ENCODE measurements at regions not wholly inside any gene's neighbourhood (a gene's known extent, or its start where the extent isn't known, plus 50 kb on each side); places are given as distances from the start of the nearest gene placed in this dataset.

DNA sequence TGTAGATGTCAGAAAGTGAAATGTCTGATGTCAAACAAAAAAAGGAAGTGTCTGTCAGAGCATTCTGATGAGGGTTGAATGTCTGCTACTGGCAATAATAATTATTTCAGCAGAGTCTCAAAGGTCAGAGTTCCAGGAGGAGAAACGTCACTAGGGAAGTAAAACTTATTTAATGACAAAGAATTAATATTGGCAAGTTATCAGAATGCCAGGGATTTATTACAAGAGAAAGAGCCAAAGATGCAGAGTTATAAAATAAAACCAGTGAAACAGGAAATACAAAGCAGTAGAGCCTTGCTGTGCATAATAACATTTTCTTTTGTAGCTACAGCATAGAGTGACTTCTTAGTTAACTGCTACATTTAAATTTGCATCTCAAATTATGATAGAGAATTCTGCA lies 504.0 kb upstream of the LRRC4C start:
- Histone ChIP-seq H3K27me3 (ENCODE audit: control insufficient read depth in 2 of 2, insufficient read depth in 2 of 2, low read length in 2 of 2) (no peaks in the 10 kb centered on the region), H3K79me2 (ENCODE audit: insufficient read depth, low read length) (no peaks in the 10 kb centered on the region), H2AFZ (ENCODE audit: insufficient read depth, low read depth, low read length, poor library complexity, severe bottlenecking) (no peak overlapping the region), H3K4me3 (replicated peaks in 1 of 3; ENCODE audit: low read depth in 2 of 3, low read length in 3 of 3) (no peak overlapping the region), H3K27ac (ENCODE audit: low read depth in 1 of 2, low read length in 2 of 2) (no peak overlapping the region), H4K20me1 (ENCODE audit: insufficient read depth, low read length) (no peaks in the 10 kb centered on the region), H3K4me1 (ENCODE audit: control insufficient read depth in 1 of 2, insufficient read depth in 2 of 2, low read length in 2 of 2) (no peaks in the 10 kb centered on the region), H3K4me2 (replicated peaks; ENCODE audit: extremely low read depth, low read length, poor library complexity, severe bottlenecking) (no peak overlapping the region), H3K36me3 (replicated peaks in 1 of 2; ENCODE audit: control insufficient read depth in 1 of 2, insufficient read depth in 2 of 2, low read length in 2 of 2) (no peaks in the 10 kb centered on the region), H3K9ac (ENCODE audit: insufficient read depth, low read length, poor library complexity, severe bottlenecking) (no peak overlapping the region), H3K9me3 (replicated peaks in 1 of 2; ENCODE audit: control insufficient read depth in 1 of 2, insufficient read depth in 1 of 2, low read length in 2 of 2) (no peaks in the 10 kb centered on the region)
- intact Hi-C loops (cut with micrococcal nuclease): no loop called here
- Mint-ChIP-seq H3K27ac (no peak overlapping the region), H3K27me3 (ENCODE audit: low read depth in 3 of 3) (no peaks in the 10 kb centered on the region), H3K9me3 (peaks cover 0 to 19% (median 5%) of the 10 kb centered on the region in 7 donors), H3K36me3 (no peaks in the 10 kb centered on the region), H3K4me3 (no peak overlapping the region), H3K4me1 (no peaks in the 10 kb centered on the region)
- no peak for DNase-seq
- WGBS (ENCODE audit: insufficient coverage): no CpG with 5 or more reads among the region's 1 CpG
- TF ChIP-seq, protein P1, sequence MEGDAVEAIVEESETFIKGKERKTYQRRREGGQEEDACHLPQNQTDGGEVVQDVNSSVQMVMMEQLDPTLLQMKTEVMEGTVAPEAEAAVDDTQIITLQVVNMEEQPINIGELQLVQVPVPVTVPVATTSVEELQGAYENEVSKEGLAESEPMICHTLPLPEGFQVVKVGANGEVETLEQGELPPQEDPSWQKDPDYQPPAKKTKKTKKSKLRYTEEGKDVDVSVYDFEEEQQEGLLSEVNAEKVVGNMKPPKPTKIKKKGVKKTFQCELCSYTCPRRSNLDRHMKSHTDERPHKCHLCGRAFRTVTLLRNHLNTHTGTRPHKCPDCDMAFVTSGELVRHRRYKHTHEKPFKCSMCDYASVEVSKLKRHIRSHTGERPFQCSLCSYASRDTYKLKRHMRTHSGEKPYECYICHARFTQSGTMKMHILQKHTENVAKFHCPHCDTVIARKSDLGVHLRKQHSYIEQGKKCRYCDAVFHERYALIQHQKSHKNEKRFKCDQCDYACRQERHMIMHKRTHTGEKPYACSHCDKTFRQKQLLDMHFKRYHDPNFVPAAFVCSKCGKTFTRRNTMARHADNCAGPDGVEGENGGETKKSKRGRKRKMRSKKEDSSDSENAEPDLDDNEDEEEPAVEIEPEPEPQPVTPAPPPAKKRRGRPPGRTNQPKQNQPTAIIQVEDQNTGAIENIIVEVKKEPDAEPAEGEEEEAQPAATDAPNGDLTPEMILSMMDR (IDR thresholded peaks at IDR 0.05): no peak

DNA sequence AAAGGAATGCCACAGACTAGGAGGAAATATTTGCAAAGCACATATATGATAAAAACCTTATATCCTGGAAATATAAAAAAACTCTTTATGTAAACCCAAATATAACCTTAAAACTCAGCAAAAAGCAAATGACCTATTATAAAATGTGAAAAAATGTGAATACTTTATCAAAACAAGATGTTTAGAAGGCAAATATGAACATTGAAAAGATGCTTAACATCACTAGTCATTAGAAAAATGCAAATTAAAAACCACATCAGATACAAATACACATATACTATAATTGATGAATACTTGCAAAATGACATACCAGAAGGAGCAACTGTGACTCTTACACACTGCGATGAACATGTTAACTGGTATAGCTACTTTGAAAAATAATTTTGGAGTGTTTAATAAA lies 511.2 kb upstream of the LRRC4C start:
- H2AFZ ChIP-seq (ENCODE audit: insufficient read depth, low read depth, low read length, poor library complexity, severe bottlenecking): no peak overlapping the region
- no peaks in the 10 kb centered on the region for H3K36me3 Mint-ChIP-seq
- no peak overlapping the region for H3K9ac ChIP-seq (ENCODE audit: insufficient read depth, low read length, poor library complexity, severe bottlenecking)
- WGBS (ENCODE audit: insufficient coverage): no CpG with 5 or more reads among the region's 1 CpG
- no peak overlapping the region for H3K4me3 Mint-ChIP-seq
- H3K27ac ChIP-seq (ENCODE audit: low read depth in 1 of 2, low read length in 2 of 2): no peak overlapping the region
- no peaks in the 10 kb centered on the region for H3K36me3 ChIP-seq (replicated peaks in 1 of 2; ENCODE audit: control insufficient read depth in 1 of 2, insufficient read depth in 2 of 2, low read length in 2 of 2)
- no peaks in the 10 kb centered on the region for H3K27me3 ChIP-seq (ENCODE audit: control insufficient read depth in 2 of 2, insufficient read depth in 2 of 2, low read length in 2 of 2)
- no peaks in the 10 kb centered on the region for H4K20me1 ChIP-seq (ENCODE audit: insufficient read depth, low read length)
- H3K4me1 Mint-ChIP-seq: no peaks in the 10 kb centered on the region
- intact Hi-C loops (cut with micrococcal nuclease): no loop called here
- no peak overlapping the region for H3K27ac Mint-ChIP-seq
- TF ChIP-seq, protein P1 (IDR thresholded peaks at IDR 0.05): no peak
- peaks cover 0 to 5% (median 3%) of the 10 kb centered on the region in 7 donors for H3K9me3 Mint-ChIP-seq
- H3K4me1 ChIP-seq (ENCODE audit: control insufficient read depth in 1 of 2, insufficient read depth in 2 of 2, low read length in 2 of 2): no peaks in the 10 kb centered on the region
- H3K79me2 ChIP-seq (ENCODE audit: insufficient read depth, low read length): no peaks in the 10 kb centered on the region
- DNase-seq: no peak
- no peaks in the 10 kb centered on the region for H3K9me3 ChIP-seq (replicated peaks in 1 of 2; ENCODE audit: control insufficient read depth in 1 of 2, insufficient read depth in 1 of 2, low read length in 2 of 2)
- no peak overlapping the region for H3K4me2 ChIP-seq (replicated peaks; ENCODE audit: extremely low read depth, low read length, poor library complexity, severe bottlenecking)
- no peak overlapping the region for H3K4me3 ChIP-seq (replicated peaks in 1 of 3; ENCODE audit: low read depth in 2 of 3, low read length in 3 of 3)
- peaks cover 0 to 1% (median 0%) of the 10 kb centered on the region in 3 donors for H3K27me3 Mint-ChIP-seq (ENCODE audit: low read depth in 3 of 3)
